BJ (cell line): ENCODE measurements at regions not wholly inside any gene's neighbourhood (a gene's known extent, or its start where the extent isn't known, plus 50 kb on each side); places are given as distances from the start of the nearest gene placed in this dataset.

Experiments
- CTCF ChIA-PET: fragments of 350-600 bp; formaldehyde crosslinking; extraction: SDS; loops from one replicate; lab custom pipeline; 2021; ENCODE audit warnings: antibody characterized with exemption, inconsistent platforms; lab: Yijun Ruan, JAX
- POLR2A ChIA-PET: fragments of 300-600 bp; sonication (Branson Sonifier 250); formaldehyde crosslinking; extraction: SDS; loops from one replicate; lab custom pipeline; 2021; ENCODE audit warnings: antibody characterized with exemption; lab: Charles Lee
- DNase-seq: peaks from one replicate; pipeline ENCODE4 v3.0.0-alpha.2; 2011; ENCODE audit warnings: low read depth
- H3K27me3 ChIP-seq: 2 replicates; pipeline ENCODE4 v1.6.0; 2011; ENCODE audit warnings: low read length; ENCODE audit not compliant: control insufficient read depth, insufficient read depth
- H3K36me3 ChIP-seq: 2 replicates; pipeline ENCODE4 v1.5.1; 2011; ENCODE audit warnings: low read length; ENCODE audit not compliant: control insufficient read depth, insufficient read depth
- H3K4me3 ChIP-seq: 2 replicates; pipeline ENCODE4 v1.5.1; 2011; ENCODE audit warnings: low read depth, mild to moderate bottlenecking, control low read depth, low read length
- TF ChIP-seq, protein P1 (sequence below): IDR thresholded peaks from 2 replicates; pipeline ENCODE4 v1.5.1; 2011; ENCODE audit warnings: low read depth, mild to moderate bottlenecking, control low read depth, inconsistent platforms, low read length, moderate library complexity; ENCODE audit not compliant: insufficient read depth

GRCh38 chr18:76113101-76113500, 381.9 kb downstream of the ZNF516 start:
- DNase-seq = no peak
- ChIA-PET POLR2A (no interaction called here), CTCF (no interaction called here)
- no peak overlapping the region for H3K4me3 ChIP-seq
- TF ChIP-seq, protein P1, sequence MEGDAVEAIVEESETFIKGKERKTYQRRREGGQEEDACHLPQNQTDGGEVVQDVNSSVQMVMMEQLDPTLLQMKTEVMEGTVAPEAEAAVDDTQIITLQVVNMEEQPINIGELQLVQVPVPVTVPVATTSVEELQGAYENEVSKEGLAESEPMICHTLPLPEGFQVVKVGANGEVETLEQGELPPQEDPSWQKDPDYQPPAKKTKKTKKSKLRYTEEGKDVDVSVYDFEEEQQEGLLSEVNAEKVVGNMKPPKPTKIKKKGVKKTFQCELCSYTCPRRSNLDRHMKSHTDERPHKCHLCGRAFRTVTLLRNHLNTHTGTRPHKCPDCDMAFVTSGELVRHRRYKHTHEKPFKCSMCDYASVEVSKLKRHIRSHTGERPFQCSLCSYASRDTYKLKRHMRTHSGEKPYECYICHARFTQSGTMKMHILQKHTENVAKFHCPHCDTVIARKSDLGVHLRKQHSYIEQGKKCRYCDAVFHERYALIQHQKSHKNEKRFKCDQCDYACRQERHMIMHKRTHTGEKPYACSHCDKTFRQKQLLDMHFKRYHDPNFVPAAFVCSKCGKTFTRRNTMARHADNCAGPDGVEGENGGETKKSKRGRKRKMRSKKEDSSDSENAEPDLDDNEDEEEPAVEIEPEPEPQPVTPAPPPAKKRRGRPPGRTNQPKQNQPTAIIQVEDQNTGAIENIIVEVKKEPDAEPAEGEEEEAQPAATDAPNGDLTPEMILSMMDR = no peak
- H3K36me3 ChIP-seq = no peaks in the 10 kb centered on the region
- no peaks in the 10 kb centered on the region for H3K27me3 ChIP-seq

- H3K4me3 ChIP-seq = no peak overlapping the region
- no peaks in the 10 kb centered on the region for H3K36me3 ChIP-seq
- no peak for DNase-seq
- TF ChIP-seq, protein P1 = no peak
- ChIA-PET CTCF (no interaction called here), POLR2A (no interaction called here)
- H3K27me3 ChIP-seq = no peaks in the 10 kb centered on the region
These were observed 392.4 kb downstream of the ZNF516 start for GRCh38 chr18:76102626-76103025.

GRCh38 chr18:76102156-76102555, 392.9 kb downstream of the ZNF516 start:
- POLR2A ChIA-PET = no interaction called here
- TF ChIP-seq, protein P1 = no peak
- DNase-seq = no peak

GRCh38 chr18:76099931-76100457, 395.0 kb downstream of the ZNF516 start:
- TF ChIP-seq, protein P1 = no peak
- H3K27me3 ChIP-seq = no peaks in the 10 kb centered on the region
- DNase-seq = no peak
- no peak overlapping the region for H3K4me3 ChIP-seq
- H3K36me3 ChIP-seq = no peaks in the 10 kb centered on the region
- CTCF ChIA-PET = no interaction called here
- POLR2A ChIA-PET = no interaction called here

More at GRCh38 chr18:76102156-76102555, 392.9 kb downstream of the ZNF516 start:
- Histone ChIP-seq H3K27me3 (no peaks in the 10 kb centered on the region), H3K4me3 (no peak overlapping the region), H3K36me3 (no peaks in the 10 kb centered on the region)
- CTCF ChIA-PET = no interaction called here

GRCh38 chr18:76098674-76099411, 396.2 kb downstream of the ZNF516 start:
- POLR2A ChIA-PET = no interaction called here
- Histone ChIP-seq H3K36me3 (no peaks in the 10 kb centered on the region), H3K27me3 (no peaks in the 10 kb centered on the region), H3K4me3 (no peak overlapping the region)
- TF ChIP-seq, protein P1 = no peak
- CTCF ChIA-PET = interaction anchor here (0.7 kb wide), 1 partner anchor 18 kb away, joined by 3 read pairs; no protein-coding TSS in a partner anchor
- no peak for DNase-seq
